DND-41 (cell line): ENCODE measurements at regions not wholly inside any gene's neighbourhood (a gene's known extent, or its start where the extent isn't known, plus 50 kb on each side); places are given as distances from the start of the nearest gene placed in this dataset.

Experiments used
- ATAC-seq: fragments of 200-7000 bp; cut with Tn5 transposase; 3 replicates; pipeline ENCODE4 v1.9.1; 2021; ENCODE audit warnings: low read depth; ENCODE audit not compliant: insufficient read depth
- DNase-seq: peaks from one replicate; pipeline ENCODE4 v3.0.0-alpha.2; 2020
- H2AFZ ChIP-seq: 2 replicates; pipeline ENCODE4 v1.6.0; 2012; ENCODE audit warnings: low read depth, low read length
- H3K27ac ChIP-seq: 2 replicates; pipeline ENCODE4 v1.5.1; 2012; ENCODE audit warnings: low read length, inconsistent platforms
- H3K27me3 ChIP-seq: fragments of 200-600 bp; sonication (generic); 2 replicates; pipeline ENCODE4 v1.6.0; 2012; ENCODE audit warnings: low read length, mild to moderate bottlenecking, inconsistent platforms; ENCODE audit not compliant: insufficient read depth, poor library complexity
- H3K36me3 ChIP-seq: 2 replicates; pipeline ENCODE4 v1.5.1; 2012; ENCODE audit warnings: low read length, inconsistent platforms; ENCODE audit not compliant: insufficient read depth
- H3K4me1 ChIP-seq: 2 replicates; pipeline ENCODE4 v1.5.1; 2012; ENCODE audit warnings: mild to moderate bottlenecking, low read length; ENCODE audit not compliant: insufficient read depth
- H3K4me2 ChIP-seq: 2 replicates; pipeline ENCODE4 v1.6.0; 2012; ENCODE audit warnings: mild to moderate bottlenecking, moderate library complexity, low read length, inconsistent platforms; ENCODE audit not compliant: insufficient read depth
- H3K4me3 ChIP-seq, 2 experiments: fragments of 200-600 bp in 1 of 2; shearing (Covaris generic) in 1 of 2; 2 replicates each; pipeline ENCODE4 v1.5.1; 2012 to 2016; ENCODE audit warnings: inconsistent platforms in 2 of 2, low read length in 2 of 2, mild to moderate bottlenecking in 2 of 2, low read depth in 1 of 2, moderate library complexity in 1 of 2
- H3K79me2 ChIP-seq: 2 replicates; pipeline ENCODE4 v1.6.0; 2012; ENCODE audit warnings: low read length, inconsistent platforms; ENCODE audit not compliant: insufficient read depth
- H3K9ac ChIP-seq: 2 replicates; pipeline ENCODE4 v1.6.0; 2012; ENCODE audit warnings: low read depth, mild to moderate bottlenecking, inconsistent platforms, low read length, moderate library complexity
- H3K9me3 ChIP-seq: 2 replicates; pipeline ENCODE4 v1.5.1; 2012; ENCODE audit warnings: low read length, moderate library complexity, mild to moderate bottlenecking, inconsistent platforms; ENCODE audit not compliant: insufficient read depth, severe bottlenecking
- H4K20me1 ChIP-seq: 2 replicates; pipeline ENCODE4 v1.6.0; 2012; ENCODE audit warnings: low read length; ENCODE audit not compliant: insufficient read depth
- CTCF ChIP-seq: IDR thresholded peaks from 2 replicates; pipeline ENCODE4 v1.5.1; 2012; ENCODE audit warnings: borderline replicate concordance, low read length, moderate library complexity, mild to moderate bottlenecking; ENCODE audit not compliant: poor library complexity, severe bottlenecking; ENCODE audit errors: extremely low read depth
- EZH2 ChIP-seq: IDR thresholded peaks from 3 replicates; pipeline ENCODE4 v1.6.1; 2012; ENCODE audit warnings: borderline replicate concordance, low read depth, mild to moderate bottlenecking, moderate library complexity, low read length, inconsistent platforms; ENCODE audit not compliant: severe bottlenecking

- no peaks in the 10 kb centered on the region for H4K20me1 ChIP-seq
- H3K36me3 ChIP-seq: no peaks in the 10 kb centered on the region
- no peak overlapping the region for H3K27ac ChIP-seq
- no peak for TF ChIP-seq EZH2
- no peak for TF ChIP-seq CTCF
- H3K9ac ChIP-seq: no peak overlapping the region
- H2AFZ ChIP-seq: no peak overlapping the region
- ATAC-seq: no peak
- H3K4me3 ChIP-seq: no peak overlapping the region
- DNase-seq: no peak
- H3K4me1 ChIP-seq: no peaks in the 10 kb centered on the region
- no peak overlapping the region for H3K4me2 ChIP-seq
- H3K79me2 ChIP-seq: no peaks in the 10 kb centered on the region
- H3K27me3 ChIP-seq: peaks cover 9% of the 10 kb centered on the region
- H3K9me3 ChIP-seq: no peaks in the 10 kb centered on the region
Measured at GRCh38 chr12:4014444-4014843, 141.2 kb upstream of the PARP11 start.

- no peak overlapping the region for H3K27ac ChIP-seq
- no peaks in the 10 kb centered on the region for H4K20me1 ChIP-seq
- ATAC-seq (no peak), DNase-seq (no peak)
- no peak overlapping the region for H3K4me2 ChIP-seq
- no peaks in the 10 kb centered on the region for H3K79me2 ChIP-seq
- no peaks in the 10 kb centered on the region for H3K9me3 ChIP-seq
- TF ChIP-seq CTCF (no peak), EZH2 (no peak)
- H3K4me3 ChIP-seq: no peak overlapping the region
- no peak overlapping the region for H3K9ac ChIP-seq
- no peaks in the 10 kb centered on the region for H3K36me3 ChIP-seq
- H3K4me1 ChIP-seq: no peaks in the 10 kb centered on the region
- no peak overlapping the region for H2AFZ ChIP-seq
- H3K27me3 ChIP-seq: peaks cover 9% of the 10 kb centered on the region
Measured at GRCh38 chr12:4012977-4013968, 140.1 kb upstream of the PARP11 start.

GRCh38 chr12:4012073-4012472 lies 138.9 kb upstream of the PARP11 start:
- H3K27me3 ChIP-seq: peaks cover 6% of the 10 kb centered on the region
- no peaks in the 10 kb centered on the region for H3K36me3 ChIP-seq
- no peak overlapping the region for H3K9ac ChIP-seq
- H3K4me3 ChIP-seq: no peak overlapping the region
- no peak for ATAC-seq
- no peaks in the 10 kb centered on the region for H3K4me1 ChIP-seq
- no peak overlapping the region for H3K4me2 ChIP-seq
- DNase-seq: no peak
- no peaks in the 10 kb centered on the region for H3K79me2 ChIP-seq
- TF ChIP-seq EZH2: no peak
- H2AFZ ChIP-seq: no peak overlapping the region
- no peak overlapping the region for H3K27ac ChIP-seq
- no peaks in the 10 kb centered on the region for H3K9me3 ChIP-seq
- H4K20me1 ChIP-seq: no peaks in the 10 kb centered on the region

- ATAC-seq (no peak), DNase-seq (no peak)
- no peaks in the 10 kb centered on the region for H3K79me2 ChIP-seq
- no peaks in the 10 kb centered on the region for H4K20me1 ChIP-seq
- peaks cover 6% of the 10 kb centered on the region for H3K27me3 ChIP-seq
- H3K9me3 ChIP-seq: no peaks in the 10 kb centered on the region
- H3K9ac ChIP-seq: no peak overlapping the region
- no peaks in the 10 kb centered on the region for H3K36me3 ChIP-seq
- TF ChIP-seq EZH2 (no peak), CTCF (no peak)
- no peak overlapping the region for H3K4me3 ChIP-seq
- no peak overlapping the region for H2AFZ ChIP-seq
- H3K27ac ChIP-seq: no peak overlapping the region
- no peaks in the 10 kb centered on the region for H3K4me1 ChIP-seq
- no peak overlapping the region for H3K4me2 ChIP-seq
Measured at GRCh38 chr12:4011597-4011996, 138.4 kb upstream of the PARP11 start.
